Kidney (tissue), 13 donors: ENCODE measurements at regions not wholly inside any gene's neighbourhood (a gene's known extent, or its start where the extent isn't known, plus 50 kb on each side); places are given as distances from the start of the nearest gene placed in this dataset.

Experiments used
- DNase-seq, 5 donors: peaks; one replicate each; pipeline ENCODE4 v3.0.0-alpha.2; 2013 to 2020
- FAIRE-seq: peaks from 2 replicates; lab custom pipeline; 2012; peaks lifted over from hg19 to GRCh38; lab: Jason Lieb, UNC
- H3K27ac ChIP-seq, 2 donors: one replicate each; pipeline ENCODE4 v1.7.0; 2013; ENCODE audit warnings: low read depth in 2 of 2, low read length in 2 of 2, inconsistent platforms in 1 of 2
- H3K27me3 ChIP-seq: one replicate; pipeline ENCODE4 v1.7.1; 2013; ENCODE audit warnings: low read length, inconsistent platforms; ENCODE audit not compliant: control insufficient read depth, insufficient read depth
- H3K36me3 ChIP-seq, 3 donors: one replicate each; pipeline versions ENCODE4 v1.7.0 to v1.7.1; 2013; ENCODE audit warnings: low read length in 3 of 3, control low read depth in 1 of 3, inconsistent platforms in 1 of 3; ENCODE audit not compliant: insufficient read depth in 3 of 3, control insufficient read depth in 2 of 3
- H3K4me1 ChIP-seq, 3 donors: one replicate each; pipeline versions ENCODE4 v1.7.0 to v1.7.1; 2013; ENCODE audit warnings: low read length in 3 of 3, inconsistent platforms in 1 of 3, low read depth in 1 of 3; ENCODE audit not compliant: control insufficient read depth in 2 of 3, insufficient read depth in 2 of 3
- H3K4me3 ChIP-seq, 3 donors: one replicate each; pipeline versions ENCODE4 v1.7.0 to v1.8.1; 2013; ENCODE audit warnings: low read length in 3 of 3, control low read depth in 1 of 3, inconsistent platforms in 1 of 3
- H3K9ac ChIP-seq, 3 donors: one replicate each; pipeline versions ENCODE4 v1.7.0 to v1.7.1; 2013; ENCODE audit warnings: low read length in 3 of 3, control low read depth in 1 of 3, inconsistent platforms in 1 of 3
- H3K9me3 ChIP-seq, 3 donors: one replicate each; pipeline versions ENCODE4 v1.7.0 to v1.7.1; 2013; ENCODE audit warnings: low read length in 3 of 3, control low read depth in 1 of 3, inconsistent platforms in 1 of 3; ENCODE audit not compliant: control insufficient read depth in 2 of 3, insufficient read depth in 1 of 3
- CTCF ChIP-seq: IDR thresholded peaks from 3 replicates; pipeline ENCODE4 v1.5.1; 2012; ENCODE audit warnings: mild to moderate bottlenecking, moderate library complexity, borderline replicate concordance; ENCODE audit not compliant: insufficient read depth; ENCODE audit errors: extremely low read depth
- intact Hi-C: fragments of 100-400 bp; cut with DNase I; formaldehyde crosslinking; loops from one replicate; pipeline ENCODE4 v1.11.1; 2022
- donor health status: control.
- donor health status: control.
- donor health status: control.
- donor health status: control.
- donor health status: control.
- donor health status: DM: yes; HTN: yes; CAD: no.
- donor health status: Normal renal cell carcinoma (clear cell type).

GRCh38 chr3:159619341-159619885 lies 369.2 kb upstream of the IL12A start:
- Histone ChIP-seq H3K27ac (no peak overlapping the region), H3K9me3 (no peaks in the 10 kb centered on the region), H3K4me3 (no peak overlapping the region), H3K9ac (no peak overlapping the region), H3K4me1 (peaks cover 0 to 3% (median 0%) of the 10 kb centered on the region in 3 donors), H3K36me3 (no peaks in the 10 kb centered on the region), H3K27me3 (no peaks in the 10 kb centered on the region)
- peak in 4 of 5 donors; percentile 35 to 88 (median 54) for DNase-seq
- no peak for FAIRE-seq
- no peak for TF ChIP-seq CTCF
- intact Hi-C loops = no loop called here

- Histone ChIP-seq H3K36me3 (no peaks in the 10 kb centered on the region), H3K27ac (no peak overlapping the region), H3K9ac (no peak overlapping the region), H3K4me1 (peaks cover 0 to 3% (median 0%) of the 10 kb centered on the region in 3 donors), H3K4me3 (no peak overlapping the region), H3K9me3 (no peaks in the 10 kb centered on the region), H3K27me3 (no peaks in the 10 kb centered on the region)
- DNase-seq (no peak), FAIRE-seq (no peak)
- no peak for TF ChIP-seq CTCF
- intact Hi-C loops = loop anchor here (10.0 kb wide), 1 partner anchor 185 kb away; no protein-coding TSS in a partner anchor
Measured at GRCh38 chr3:159620281-159620680, 368.4 kb upstream of the IL12A start.

- Histone ChIP-seq H3K27me3 (no peaks in the 10 kb centered on the region), H3K27ac (no peak overlapping the region), H3K9ac (no peak overlapping the region), H3K9me3 (no peaks in the 10 kb centered on the region), H3K36me3 (no peaks in the 10 kb centered on the region), H3K4me3 (no peak overlapping the region), H3K4me1 (peaks cover 0 to 3% (median 0%) of the 10 kb centered on the region in 3 donors)
- no peak for TF ChIP-seq CTCF
- intact Hi-C loops = loop anchor here (10.0 kb wide), 1 partner anchor 184 kb away; no protein-coding TSS in a partner anchor
- DNase-seq (no peak), FAIRE-seq (no peak)
Measured at GRCh38 chr3:159620873-159621272, 367.8 kb upstream of the IL12A start.
